ENCODE measurements at regions not wholly inside any gene's neighbourhood (a gene's known extent, or its start where the extent isn't known, plus 50 kb on each side); places are given as distances from the start of the nearest gene placed in this dataset.

DNA sequence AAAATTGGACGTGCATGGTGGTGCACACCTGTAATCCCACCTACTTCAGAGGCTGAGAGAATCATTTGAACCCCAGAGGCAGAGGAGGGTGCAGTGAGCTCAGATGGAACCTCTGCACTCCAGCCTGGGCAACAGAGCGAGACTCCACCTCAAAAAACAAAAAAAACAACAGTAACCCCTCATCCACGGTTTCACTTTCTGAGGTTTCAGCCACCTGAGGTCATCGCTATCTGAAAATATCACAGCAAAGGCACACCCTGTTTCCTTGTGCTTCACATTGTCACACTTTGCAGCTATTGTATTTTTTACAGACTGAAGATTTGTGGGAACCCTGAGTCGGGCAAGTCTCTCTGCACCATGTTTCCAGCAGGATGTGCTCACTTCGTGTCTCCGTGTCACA, 54.1 kb upstream of the FOXQ1 start:
- no peak for DNase-seq (ENCODE audit: low read depth in 2 of 2)

DNA sequence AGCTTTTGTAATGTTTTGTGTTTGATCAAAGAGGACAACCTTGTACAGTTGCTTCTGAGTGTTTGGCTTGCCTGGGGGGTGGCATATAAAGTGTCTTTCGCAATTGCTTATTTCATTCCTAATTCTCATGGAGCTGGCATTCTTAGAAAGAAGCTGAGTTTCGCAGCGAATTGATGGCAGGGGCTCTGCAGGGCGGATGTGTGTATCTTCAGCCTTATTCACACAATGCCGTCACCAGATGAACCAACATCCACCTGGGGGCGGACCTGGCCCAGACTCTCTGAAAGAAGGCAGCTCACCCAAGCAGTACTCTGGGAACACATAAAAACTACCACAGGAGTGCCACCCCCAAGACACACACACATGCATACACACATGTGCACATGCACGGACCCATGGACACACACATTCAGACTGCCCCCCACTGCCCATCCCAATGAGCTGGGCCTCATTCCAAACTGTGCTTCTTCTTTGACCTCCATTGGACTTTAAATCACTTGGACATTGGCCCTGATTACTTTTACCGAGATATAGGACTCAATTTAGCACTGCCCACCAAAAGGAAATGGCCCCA, 55.4 kb upstream of the FOXQ1 start:
- DNase-seq (ENCODE audit: low read depth in 2 of 2), result no peak

DNA sequence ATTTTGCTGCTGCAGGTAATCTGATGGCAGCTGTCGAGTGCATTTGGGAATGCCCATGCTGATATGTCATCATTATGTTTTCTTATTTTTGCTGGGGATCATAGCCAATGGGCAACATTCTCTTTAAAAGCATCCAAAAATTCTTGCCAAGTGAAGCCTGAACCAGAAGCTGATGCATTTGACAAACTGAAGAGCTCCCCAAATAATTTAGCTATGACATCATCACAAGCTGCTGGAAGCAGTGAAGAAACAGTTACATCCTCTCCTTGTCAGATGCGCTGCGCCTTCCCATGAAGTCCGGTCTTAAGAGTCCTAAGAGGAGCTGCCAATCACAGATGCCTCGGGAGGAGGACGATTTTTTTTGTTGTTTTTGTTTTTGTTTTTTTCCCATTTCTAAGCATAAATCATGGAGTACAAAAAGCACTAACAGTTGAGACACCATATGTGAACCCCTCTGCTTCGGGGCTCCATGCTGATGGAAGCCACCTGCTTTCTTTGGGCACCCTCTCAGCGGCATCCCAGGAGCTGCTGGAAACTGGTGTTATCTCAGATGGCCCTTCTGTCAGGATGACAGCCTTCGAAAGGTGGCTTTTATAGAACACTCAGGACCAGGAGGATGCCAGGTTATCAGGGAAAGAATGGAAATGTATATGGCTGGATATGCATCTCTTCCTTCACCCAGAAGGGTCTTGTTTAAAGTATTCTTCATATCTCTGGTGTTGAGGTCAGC, 56.1 kb upstream of the FOXQ1 start:
- DNase-seq (ENCODE audit: low read depth in 2 of 2), result no peak

DNA sequence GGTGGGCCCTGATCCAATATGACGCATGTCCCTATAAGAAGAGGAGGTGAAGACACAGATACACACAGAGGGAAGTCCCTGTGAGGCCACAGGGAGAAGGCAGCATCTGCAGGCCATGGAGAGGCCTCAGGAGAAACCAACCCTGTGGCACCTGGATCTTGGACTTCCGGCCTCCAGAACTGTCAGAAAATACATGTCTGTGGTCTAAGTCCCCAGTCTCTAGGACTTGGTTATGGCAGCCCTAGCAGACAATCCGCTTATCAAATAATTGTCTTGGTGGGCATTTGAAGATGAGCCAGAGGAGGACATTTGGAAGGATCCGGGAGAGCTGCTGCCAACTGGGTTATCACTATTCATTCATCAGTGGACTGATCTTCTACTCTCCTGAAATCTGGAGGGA, 57.6 kb upstream of the FOXQ1 start:
- no peak for DNase-seq (ENCODE audit: low read depth in 2 of 2)

DNA sequence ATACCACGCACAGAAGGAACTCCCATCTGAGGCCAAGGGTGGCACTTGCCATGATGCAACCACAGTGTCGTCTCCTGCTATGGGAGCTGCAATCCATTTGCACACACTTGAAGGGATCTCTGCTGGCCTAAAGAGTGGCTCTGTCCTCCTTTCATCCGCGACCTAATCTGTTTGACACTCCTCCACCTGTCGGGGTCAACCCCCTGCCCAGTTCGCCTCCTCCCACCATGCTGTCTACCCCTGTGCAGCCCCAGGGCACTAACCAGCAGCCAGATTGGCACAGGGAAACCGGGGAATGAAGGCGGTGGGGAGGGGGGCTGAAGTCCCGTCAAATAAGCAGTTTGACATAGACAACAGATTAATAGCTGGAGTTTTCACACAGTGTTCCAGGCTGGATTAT, 58.1 kb upstream of the FOXQ1 start:
- no peak for DNase-seq (ENCODE audit: low read depth in 2 of 2)

DNA sequence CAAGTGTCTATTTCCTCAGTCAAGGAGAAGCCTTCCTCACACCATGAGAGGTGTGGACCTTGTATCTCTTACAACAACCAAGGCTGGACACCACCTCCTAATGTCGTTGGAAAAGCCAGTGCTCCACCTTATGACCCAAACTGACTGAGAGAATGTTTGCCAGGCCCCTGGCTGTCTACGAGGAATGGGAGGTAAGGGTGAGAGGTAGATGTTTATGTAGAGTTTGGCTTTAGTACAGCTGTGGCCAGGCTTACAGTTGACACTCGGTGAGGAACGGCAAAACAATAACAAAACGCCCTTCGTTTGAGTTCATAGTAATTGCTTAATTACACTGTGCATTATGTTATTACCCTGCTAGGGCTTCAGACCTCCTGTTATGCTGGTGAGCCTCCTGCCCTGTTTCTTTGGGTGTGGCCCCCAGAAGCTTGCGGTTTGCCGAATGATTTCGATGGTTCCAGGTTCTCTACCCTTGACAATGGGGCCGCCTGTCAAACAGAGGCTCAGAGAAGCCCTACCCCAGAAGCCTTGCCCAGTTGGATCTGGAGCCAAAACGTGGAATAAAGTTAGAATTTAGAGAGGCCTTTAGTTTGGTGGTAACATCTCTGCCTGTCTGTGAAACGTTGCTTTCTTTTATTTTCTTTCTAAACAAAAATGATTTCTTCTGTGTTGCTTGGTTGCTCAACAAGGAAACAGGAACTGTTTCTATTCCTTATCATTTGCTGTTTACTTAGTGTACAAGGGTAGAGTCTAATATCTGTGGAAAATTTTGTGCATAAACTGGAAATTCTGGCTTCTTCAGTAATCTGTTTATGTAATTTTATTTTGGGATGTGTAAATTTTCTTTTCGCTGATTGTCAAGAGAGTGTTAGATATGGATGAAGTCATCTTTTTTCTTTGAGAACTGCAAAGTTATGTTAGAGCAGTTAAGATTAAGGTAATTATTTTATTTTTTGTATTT, 60.4 kb upstream of the FOXQ1 start:
- no peak for DNase-seq (ENCODE audit: low read depth in 2 of 2)

DNA sequence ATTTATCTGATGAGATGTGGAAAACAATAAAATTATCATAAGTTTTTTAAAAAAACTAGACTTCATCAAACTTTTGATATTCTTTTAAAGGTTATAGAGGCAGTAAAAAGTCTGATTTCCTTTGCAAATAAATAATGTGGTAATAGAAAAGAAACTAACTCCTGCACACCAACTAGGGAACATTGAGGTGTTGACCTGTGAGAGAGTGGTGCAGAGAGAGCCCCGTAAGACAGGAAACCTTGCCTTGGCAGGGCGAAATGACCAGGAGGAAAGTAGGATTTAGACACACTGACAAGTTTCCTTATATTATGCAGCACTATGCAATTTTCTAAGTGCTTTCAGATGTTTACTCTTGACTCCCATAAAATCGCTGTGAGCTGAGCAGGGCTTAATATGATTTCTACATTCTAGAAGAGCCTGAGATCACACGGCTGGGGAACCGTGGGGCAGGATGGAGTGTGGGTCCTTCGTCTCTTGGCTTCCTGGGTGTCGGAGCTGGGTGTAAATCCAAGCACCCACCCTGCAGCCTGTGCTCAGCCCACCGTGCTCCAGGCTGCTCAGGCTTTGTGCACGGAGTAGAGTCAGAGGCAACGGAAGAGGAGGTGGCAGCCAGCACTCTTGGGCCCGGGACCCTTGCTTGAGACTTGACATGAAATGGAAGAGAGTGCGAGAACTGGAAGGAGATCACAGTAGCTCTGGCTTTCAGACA, 61.3 kb upstream of the FOXQ1 start:
- no peak for DNase-seq (ENCODE audit: low read depth in 2 of 2)

DNA sequence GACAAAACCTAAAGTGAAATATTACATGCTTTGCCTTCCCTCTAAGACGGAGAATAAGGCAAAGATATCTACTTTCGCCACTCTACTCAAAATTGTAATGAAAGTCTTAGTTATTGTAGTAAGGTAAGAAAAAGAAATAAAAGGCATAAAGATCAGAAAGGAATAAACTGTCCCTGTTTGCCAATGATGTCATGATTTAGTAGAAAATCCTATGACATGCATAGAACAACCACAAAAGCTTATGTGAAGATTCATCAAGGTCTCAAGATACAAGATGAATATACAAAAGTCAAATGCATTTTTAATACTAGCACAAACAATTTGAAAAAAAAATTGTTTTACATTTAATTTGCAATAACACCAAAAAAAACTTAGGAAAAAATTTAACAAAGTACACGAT, 64.0 kb upstream of the FOXQ1 start:
- no peak for DNase-seq (ENCODE audit: low read depth in 2 of 2)

DNA sequence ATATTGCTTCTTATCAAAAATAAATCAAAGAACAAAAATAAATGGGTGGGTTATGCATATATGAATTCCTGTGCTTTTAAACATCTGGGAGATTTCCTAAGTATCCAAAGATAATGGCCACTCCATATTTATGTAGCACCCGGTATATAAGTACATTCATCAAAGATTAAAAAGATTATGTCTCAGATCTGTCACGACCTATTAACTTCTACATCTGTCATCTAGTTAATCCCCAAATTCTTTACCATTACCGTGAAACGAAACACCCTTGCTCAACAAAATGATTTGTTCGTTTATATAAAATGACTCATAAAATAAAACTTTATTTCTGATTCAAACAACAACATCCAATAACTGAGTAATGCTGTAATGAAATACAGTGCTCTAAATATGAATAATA, 64.8 kb upstream of the FOXQ1 start:
- no peak for DNase-seq (ENCODE audit: low read depth in 2 of 2)

DNA sequence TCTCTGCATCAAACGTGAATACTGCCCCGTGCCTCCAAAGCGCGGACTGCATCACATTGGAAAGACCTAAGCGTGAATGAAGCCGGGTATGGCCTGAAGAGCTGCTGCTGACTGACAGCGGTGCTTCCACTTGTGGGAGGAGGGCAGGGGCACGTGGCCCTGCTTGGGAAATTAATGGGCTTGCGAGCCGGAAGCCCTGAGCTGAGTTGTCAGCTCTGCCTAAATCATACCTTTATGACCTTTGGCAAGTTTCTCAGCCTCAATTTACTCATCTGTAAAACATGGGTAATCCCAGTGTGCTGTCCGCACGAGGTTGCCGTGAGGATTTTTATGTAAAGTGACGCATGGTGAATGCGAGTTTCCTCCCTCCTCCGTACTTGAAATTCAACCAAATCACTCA, 67.0 kb upstream of the FOXQ1 start:
- DNase-seq (ENCODE audit: low read depth in 2 of 2), result no peak

DNA sequence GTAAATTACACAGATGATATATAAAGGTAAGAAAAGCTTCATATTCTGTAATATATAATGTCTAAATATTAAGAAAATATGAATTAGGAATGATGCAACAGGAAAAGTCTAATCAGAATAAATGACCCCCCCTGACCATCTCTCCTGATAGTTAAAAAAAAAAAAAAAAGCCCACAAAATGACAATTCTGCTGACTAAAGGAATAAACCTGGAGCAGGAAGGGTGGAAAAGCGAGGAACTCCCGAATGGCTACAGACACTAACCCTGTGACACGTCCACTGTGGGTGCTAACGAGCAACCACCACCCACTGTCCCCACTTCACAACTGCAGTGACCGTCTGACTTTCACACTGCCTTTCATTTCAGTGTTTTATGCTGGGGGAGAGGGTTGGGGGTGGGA, 67.6 kb upstream of the FOXQ1 start:
- DNase-seq (ENCODE audit: low read depth in 2 of 2), result no peak

DNA sequence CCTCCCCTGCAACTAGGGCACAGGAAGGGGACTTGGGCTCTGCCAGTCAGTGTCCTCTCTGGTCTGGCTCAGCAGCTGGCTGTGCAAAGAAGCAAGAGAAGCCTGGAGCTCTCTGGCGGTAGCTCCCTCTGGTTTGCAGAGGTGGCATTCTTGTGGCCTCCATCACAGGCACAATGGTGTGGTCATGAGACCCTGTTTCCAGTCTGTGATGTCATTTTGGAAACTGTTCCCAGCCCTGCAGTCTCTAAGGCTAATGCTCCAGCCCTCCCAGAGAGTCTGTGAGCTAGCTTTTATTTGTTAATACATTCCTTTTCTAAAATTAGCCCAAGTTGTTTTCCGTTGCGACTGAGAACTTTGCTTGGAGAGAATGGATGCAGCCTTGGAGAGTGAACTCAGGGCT, 69.5 kb upstream of the FOXQ1 start:
- DNase-seq (ENCODE audit: low read depth in 2 of 2), result no peak

DNA sequence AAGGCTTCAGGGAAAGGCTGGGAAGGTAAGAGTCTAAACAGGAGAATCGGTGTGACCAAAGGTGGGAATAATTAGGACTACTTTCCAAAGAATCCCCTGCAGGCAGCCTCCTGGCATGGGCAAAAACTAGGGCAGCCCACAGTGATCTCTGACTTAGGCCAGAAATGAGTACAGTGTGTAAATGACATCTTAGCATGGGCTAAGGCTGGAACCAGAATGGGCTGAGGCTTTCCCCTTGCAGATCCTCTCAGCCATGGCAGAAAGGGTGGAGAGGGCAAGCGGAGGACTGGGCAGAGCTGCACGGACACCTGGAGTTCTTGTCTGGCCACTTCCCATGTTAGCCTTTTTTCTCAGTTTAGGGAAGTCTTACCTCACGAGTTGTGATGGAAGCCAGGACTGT, 69.9 kb upstream of the FOXQ1 start:
- no peak for DNase-seq (ENCODE audit: low read depth in 2 of 2)

DNA sequence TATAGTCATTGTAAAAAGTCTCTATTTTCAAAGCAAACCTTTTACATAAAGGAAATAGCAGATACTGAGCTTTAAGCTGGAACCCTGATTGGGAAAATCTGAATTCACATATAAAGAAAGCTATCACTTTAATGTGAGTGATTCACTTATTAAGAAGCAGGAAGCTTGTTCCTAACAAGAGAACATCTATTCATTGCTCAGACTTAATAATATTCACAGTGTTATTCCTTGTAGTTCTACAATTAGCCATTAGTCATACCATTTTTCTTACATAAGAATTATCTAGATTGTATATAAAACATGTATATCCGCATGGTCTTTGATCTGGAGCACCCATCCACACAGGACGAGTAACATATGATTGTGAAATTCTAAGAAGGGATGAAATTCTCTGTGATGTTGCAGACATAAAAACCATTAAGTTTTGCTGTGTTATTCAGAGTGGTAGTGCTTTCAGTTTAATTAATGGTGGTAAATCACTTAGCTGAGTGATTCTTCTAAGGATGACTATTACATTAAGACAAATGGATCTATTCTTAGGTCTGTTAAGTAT, 71.1 kb upstream of the FOXQ1 start:
- DNase-seq (ENCODE audit: low read depth in 2 of 2), result no peak

DNA sequence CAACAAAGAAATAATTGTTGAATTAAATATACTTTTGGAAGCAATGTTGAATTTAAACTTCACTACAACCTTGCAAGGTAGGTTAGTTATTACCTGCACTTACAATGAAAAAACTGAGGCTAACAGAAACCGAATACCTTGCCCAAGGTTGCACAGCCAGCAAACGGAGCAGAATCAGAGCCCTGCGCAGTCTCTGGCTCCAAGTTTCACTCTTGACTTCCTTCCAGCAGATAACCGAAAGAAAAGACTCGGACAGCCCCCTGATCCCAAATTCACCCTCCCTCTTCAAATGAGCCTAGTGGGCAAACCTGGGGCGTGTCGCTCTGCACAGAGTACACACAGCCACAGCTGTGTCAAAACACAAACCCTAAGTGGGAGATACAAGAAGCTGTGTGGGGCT, 72.1 kb upstream of the FOXQ1 start:
- DNase-seq (ENCODE audit: low read depth in 2 of 2), result no peak

DNA sequence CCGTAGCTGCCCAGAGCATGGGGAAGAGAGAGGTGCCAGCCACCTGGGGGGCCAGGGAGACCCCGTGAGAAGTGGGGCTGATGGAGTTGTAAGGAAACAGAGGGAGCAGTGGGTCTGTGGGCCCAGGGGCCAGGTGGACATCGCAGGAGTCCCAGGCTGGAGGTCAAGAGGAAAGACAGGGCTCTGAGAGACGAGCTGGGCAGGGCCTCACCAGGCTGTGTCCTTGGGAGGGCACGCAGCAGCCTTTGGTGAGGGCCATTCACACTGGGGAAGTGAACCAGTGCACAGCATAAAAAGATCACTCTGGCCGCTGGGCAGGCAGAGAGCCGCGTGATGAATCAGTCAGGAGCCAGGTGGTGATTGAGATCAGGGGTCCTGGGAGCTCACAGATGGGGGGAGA, 73.9 kb upstream of the FOXQ1 start:
- DNase-seq (ENCODE audit: low read depth in 2 of 2), result no peak

DNA sequence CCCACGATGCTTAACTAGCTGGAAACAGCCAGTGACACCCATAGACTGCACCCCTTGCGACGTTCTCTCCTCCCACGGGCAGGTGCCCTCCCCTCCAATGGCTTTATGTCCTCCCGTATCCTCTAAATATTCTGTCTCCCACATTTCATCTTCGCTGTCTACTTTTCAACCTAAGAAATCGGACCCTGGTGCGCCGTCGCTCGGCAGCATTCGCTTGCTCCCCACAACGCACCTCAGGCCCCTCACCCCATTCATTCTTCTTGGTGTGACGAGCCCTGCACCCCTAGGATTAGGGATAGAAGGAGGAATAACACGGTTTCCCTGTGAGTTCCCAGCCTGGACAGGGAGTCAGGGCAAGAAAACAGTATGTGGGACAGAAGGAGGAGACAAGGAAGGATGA, 74.3 kb upstream of the FOXQ1 start:
- no peak for DNase-seq (ENCODE audit: low read depth in 2 of 2)

DNA sequence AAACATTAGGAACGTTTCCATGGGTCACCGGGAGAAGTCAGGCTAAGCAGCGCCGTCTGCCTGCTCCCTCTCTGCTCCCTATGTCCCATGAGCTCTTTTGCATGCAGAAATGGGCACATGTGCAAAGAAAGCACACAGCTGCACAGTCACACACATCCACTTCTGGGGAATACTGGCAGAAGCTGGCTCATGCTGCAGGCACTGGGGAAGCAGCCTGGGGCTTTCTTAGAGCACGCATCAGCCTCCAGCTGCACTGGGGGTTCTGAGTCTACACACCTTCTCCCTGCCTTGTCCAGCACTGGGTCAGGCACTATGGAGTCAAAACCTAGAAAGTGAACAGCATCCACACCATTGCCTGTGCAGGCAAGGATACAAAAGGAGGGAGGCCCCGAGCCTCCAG, 76.1 kb upstream of the FOXQ1 start:
- no peak for DNase-seq (ENCODE audit: low read depth in 2 of 2)

DNA sequence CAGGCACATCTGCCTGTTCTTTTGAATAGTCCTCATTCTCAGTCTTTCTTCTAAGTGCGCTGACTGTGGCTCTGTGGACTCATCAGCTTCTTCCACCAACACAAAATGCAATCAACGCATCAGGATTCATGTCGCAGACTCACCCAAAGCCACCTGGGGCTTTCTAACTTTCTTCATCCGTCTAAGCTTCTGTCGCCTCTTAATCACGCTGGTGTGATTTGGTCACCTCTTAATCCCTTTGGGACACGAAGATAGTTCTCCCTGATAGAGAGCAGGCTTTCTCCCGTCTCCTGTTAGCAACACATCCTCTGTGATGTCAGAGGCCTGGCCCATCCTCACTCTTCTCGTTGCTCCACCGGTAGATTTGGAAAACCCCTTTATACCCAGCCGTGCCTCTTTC, 78.0 kb upstream of the FOXQ1 start:
- no peak for DNase-seq (ENCODE audit: low read depth in 2 of 2)

DNA sequence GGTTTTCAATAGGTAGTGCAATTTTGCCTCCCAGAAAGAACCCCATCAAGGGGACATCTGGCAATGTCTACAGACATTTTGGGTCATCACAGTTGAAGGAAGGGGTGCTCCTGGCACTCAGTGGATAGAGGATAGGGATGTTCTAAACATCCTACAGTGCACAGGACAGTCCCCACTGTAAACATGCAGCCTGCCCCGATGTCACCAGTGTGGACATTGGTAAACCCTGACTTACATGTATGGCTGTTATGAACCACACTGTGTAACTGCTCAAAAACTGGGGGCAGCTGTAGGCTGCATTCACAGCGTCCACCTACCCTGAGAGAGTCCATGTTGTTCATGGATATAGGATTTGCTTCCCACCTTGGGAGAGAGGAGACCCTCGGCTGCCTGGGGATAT, 79.3 kb upstream of the FOXQ1 start:
- no peak for DNase-seq (ENCODE audit: low read depth in 2 of 2)

DNA sequence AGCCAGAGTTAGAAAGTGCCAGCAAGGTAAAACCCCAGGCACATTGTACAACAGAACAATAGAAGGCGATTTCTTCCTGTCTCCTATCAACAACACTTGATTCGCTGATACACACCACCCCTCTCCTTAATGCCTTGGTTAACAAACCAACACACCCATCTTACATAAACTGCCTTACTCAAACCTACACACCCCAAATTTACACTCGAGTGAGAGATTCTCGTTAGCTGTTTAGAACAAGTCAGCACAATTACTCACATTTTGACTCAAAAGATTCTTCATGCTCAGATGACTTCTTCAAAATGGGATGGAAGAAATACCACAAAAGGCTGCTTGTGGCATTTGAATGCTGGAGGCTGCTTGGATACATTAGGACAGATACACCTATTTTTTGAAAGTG, 80.0 kb upstream of the FOXQ1 start:
- no peak for DNase-seq (ENCODE audit: low read depth in 2 of 2)
